HG03025 (cell line): ENCODE measurements at regions not wholly inside any gene's neighbourhood (a gene's known extent, or its start where the extent isn't known, plus 50 kb on each side); places are given as distances from the start of the nearest gene placed in this dataset.
A peak's percentile ranks its signal among the peaks of the same experiment; 100 is the strongest.
"Not testable (repeated sequence)": the region's sequence is repeated elsewhere in the genome, so short reads cannot be mapped to it uniquely, and the experiment has no call there.

ENCODE experiments used
- ATAC-seq: cut with Tn5 transposase; IDR thresholded peaks from one replicate; pipeline ENCODE4 v1.9.1; 2021; ENCODE audit warnings: mild to moderate bottlenecking, moderate library complexity; ENCODE audit not compliant: unreplicated experiment, low FRiP score

DNA sequence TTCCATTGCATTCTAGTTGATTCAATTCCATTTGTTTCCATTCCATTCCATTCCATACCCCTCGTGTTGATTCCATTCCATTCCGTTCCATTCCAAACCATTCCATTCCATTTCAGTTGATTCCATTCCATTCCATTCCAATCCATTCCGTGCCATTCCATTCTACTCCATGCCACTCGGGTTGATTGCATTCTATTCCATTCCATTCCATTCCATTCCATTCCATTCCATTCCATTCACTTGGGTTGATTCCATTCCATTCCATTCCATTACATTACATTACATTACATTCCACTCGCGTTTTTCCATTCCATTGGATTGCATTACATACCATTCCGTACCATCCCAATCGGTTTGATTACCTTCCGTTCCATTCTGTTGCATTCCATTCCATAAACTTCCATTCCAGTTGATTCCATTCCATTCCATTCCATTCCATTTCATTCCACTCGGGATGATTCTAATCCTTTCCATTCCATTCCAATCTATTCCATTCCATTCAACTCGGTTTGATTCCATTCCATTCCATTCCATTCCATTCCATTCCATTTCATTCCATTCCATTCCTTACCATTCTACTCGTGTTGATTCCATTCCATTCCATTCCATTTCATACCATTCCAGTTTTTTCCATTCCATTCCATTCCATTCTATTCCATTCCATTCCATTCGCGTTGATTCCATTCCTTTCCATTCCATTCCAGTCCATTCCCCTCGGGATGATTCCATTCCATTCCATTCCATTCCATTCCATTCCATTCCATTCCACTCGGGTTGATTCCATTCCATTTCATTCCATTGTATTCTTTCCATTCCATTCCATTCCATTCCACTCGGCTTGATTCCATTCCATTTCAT, 1140.4 kb downstream of the RPIA start:
- no peak for ATAC-seq

GRCh38 chr2:89833116-89833779, 1141.8 kb downstream of the RPIA start:
- peak; percentile 45 for ATAC-seq

- no peak for ATAC-seq
Measured at GRCh38 chr2:89833780-89834117, 1142.3 kb downstream of the RPIA start.

GRCh38 chr2:89834306-89834705, 1142.8 kb downstream of the RPIA start:
- ATAC-seq, result no peak

GRCh38 chr2:89836326-89836725, 1144.9 kb downstream of the RPIA start:
- ATAC-seq, result peak; percentile 47

DNA sequence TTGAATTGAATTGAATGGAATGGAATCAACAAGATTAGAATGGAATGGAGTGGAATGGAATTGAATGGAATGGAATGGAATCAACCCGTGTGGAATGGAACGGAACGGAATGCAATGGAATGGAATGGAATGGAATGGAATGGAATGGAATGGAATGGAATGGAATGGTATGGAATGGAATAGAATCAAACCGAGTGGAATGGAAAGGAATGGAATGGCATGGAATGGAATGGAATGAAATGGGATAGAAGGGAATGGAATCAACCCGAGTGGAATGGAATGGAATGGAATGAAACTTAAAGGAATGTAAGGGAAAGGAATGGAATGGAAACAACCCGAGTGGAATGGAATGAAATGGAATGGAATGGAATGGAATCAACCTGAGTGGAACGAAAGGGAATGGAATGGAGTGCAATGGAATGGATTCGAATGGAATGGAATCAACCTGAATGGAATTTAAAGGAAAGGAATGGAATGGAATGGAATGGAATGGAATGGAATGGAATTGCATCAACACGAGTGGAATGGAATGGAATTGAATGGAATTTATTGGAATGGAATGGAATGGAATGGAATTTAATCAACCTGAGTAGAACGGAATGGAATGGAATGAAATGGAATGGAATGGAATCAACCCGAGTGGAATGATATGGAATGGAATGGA, 1146.6 kb downstream of the RPIA start:
- ATAC-seq, result no peak

- ATAC-seq, result not testable (repeated sequence)
Measured at GRCh38 chr2:89840175-89840574, 1148.7 kb downstream of the RPIA start.

GRCh38 chr2:89840781-89841475, 1149.5 kb downstream of the RPIA start:
- not testable (repeated sequence) for ATAC-seq

DNA sequence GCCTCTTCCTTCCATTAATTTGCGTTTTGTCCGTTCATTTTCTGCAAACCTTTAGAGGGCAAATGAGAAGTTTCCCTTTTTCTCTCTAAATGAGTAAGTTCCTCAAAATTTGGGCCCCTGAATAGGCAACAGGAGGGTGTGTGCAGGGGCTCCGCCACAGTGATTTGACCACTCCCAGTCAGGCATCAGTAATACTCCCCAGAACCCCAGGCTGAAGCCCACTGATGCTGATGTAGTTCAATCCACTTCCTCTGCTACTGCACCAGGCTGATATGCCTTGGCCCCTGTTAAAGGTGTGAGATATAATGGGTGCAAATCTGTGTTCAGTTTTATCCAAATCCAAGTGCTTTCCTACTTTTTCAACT, 1150.0 kb downstream of the RPIA start:
- ATAC-seq, result no peak

DNA sequence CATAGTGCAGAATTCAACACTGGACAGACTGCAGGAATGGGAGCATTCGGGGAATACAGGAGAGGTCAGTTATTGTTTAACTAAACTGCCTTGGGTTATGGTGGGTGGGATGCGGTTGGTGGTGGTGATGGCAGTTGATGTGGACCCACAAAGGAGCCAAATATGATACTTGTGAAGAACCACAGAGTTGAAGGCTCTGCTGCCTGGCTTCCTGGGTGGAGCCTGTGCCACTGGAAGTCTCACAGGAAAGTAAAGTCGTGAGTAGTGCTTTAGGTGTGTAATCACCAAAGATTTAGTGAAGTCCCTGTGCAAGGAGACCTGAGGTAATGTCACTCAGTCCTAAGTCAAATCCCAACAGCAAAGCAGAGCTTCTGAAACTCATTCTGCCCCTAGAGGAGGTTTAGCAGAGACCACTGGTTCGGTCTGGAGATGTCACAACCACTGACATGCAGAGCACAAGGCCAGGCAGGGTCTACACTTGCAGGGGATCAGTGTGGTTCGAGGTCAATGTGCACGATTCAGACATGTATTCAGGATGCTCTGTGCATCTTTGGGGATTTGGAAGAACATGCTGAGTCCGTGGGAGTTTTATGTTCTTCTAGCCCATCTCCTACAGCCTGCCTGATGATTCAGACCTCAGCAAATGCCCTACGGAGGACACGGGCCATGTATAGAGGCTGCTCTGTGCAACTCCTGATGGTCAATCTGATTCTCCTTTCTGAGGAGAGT, 1150.9 kb downstream of the RPIA start:
- ATAC-seq, result no peak

- no peak for ATAC-seq
Measured at GRCh38 chr2:89844221-89844943, 1152.9 kb downstream of the RPIA start.

DNA sequence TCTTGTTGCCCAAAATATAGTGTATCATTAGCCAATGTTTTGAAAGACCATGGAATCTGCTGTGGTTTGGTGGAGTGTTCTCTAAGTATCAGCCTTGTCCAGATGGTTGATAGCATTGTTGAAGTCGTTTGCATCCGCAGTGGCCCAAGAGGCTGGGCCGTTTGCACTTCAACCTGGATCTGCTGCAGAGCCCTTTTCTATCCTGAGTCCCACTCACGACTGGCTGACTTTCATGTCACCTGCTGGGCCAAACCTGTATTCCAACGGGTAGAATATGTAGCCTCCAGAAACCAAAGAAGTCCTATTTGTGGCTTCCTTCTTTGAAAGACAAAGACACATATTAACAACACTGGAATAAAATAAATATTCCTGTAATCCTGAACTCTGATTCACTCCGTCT, 1154.1 kb downstream of the RPIA start:
- ATAC-seq, result no peak

- no peak for ATAC-seq
Measured at GRCh38 chr2:89848114-89848513, 1156.6 kb downstream of the RPIA start.

GRCh38 chr2:89848763-89849368, 1157.4 kb downstream of the RPIA start:
- no peak for ATAC-seq

DNA sequence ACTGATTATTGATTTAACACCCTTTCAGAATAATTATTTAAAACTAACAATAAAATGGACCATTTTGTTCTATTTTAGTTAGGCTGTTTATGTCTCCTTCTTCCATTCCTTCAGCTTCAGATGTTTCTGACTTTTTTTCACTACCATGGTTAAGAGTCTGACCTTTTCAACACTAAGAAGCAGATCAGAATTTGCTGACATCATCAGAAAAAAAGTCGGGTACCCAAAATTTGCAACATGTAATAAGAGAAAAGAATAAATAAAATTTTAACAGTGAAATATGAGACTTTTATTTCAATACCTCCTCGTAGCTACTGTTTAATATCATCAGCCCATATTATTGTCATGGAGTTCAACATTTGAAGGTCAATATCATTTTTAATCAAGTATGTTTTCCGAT, 1158.3 kb downstream of the RPIA start:
- ATAC-seq, result no peak

- no peak for ATAC-seq
Measured at GRCh38 chr2:89850481-89850880, 1159.0 kb downstream of the RPIA start.

DNA sequence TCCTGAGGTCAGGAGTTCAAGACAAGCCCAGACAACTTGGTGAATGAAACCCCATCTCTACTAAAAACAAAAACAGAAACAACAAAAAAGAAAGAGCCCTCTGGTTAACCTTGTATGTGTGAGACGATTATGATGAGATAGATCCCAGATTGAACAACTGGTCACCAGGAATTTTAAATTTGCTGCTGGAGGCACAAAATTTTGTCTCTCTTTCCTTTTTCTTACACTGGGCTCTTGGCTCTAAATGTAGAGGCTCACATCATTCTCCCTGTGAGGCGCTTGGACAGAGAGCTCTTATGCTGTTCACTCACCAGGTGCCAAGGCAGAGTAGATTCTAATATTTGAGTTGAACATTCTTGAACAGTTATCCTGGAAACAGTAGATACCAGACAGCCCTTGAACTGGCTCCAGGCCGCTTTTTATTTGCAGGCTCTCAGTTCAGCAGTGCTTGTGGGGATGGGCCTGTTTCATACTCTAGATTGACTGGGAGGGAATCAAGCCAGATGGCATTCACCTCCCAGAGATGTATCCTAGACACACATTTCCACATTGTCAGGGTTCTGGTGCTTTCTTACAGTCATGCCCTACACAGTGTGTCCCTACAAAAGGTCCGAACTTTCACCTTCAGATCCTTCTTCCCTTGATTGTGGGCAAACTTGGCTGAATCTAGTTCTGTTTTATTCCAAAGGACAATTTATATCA, 1159.6 kb downstream of the RPIA start:
- no peak for ATAC-seq

GRCh38 chr2:89851583-89851905, 1160.1 kb downstream of the RPIA start:
- ATAC-seq, result no peak

GRCh38 chr2:89853427-89853826, 1162.0 kb downstream of the RPIA start:
- not testable (repeated sequence) for ATAC-seq
